ENCODE measurements at regions not wholly inside any gene's neighbourhood (a gene's known extent, or its start where the extent isn't known, plus 50 kb on each side); places are given as distances from the start of the nearest gene placed in this dataset.
"Not testable (repeated sequence)": the region's sequence is repeated elsewhere in the genome, so short reads cannot be mapped to it uniquely, and the experiment has no call there.

- no peaks in the 10 kb centered on the region for H3K27me3 ChIP-seq (ENCODE audit: insufficient read depth, low read length, poor library complexity, severe bottlenecking)
- no peak overlapping the region for H3K27ac ChIP-seq (ENCODE audit: low read depth, low read length)
- ChIA-PET POLR2A (no interaction called here), CTCF (no interaction called here)
- H3K4me3 ChIP-seq (ENCODE audit: low read length) = no peak overlapping the region
- H3K4me1 Mint-ChIP-seq = peaks cover 31 to 39% (median 36%) of the 10 kb centered on the region in 3 donors
- H3K4me1 ChIP-seq (ENCODE audit: insufficient read depth, low read length) = peaks cover 15% of the 10 kb centered on the region
- peaks cover 0 to 3% of the 10 kb centered on the region in 2 donors for H3K27me3 Mint-ChIP-seq
- no peak overlapping the region for H3K4me3 Mint-ChIP-seq
- no peaks in the 10 kb centered on the region for H3K9me3 ChIP-seq (ENCODE audit: low read length)
- H3K36me3 Mint-ChIP-seq = no peaks in the 10 kb centered on the region
- peak overlapping the region in 1 of 8 donors; percentile 6 for H3K27ac Mint-ChIP-seq
- H3K9me3 Mint-ChIP-seq = no peaks in the 10 kb centered on the region
- H3K36me3 ChIP-seq (ENCODE audit: insufficient read depth, low read length) = no peaks in the 10 kb centered on the region
- DNase-seq = no peak
Observed at GRCh38 chr11:72525466-72525865, 91.1 kb upstream of the CLPB start.

- POLR2A ChIA-PET = no interaction called here
Observed at GRCh38 chr11:72524711-72525110, 90.4 kb upstream of the CLPB start.

GRCh38 chr11:72523991-72524390 lies 89.7 kb upstream of the CLPB start:
- ChIA-PET CTCF (no interaction called here), POLR2A (no interaction called here)

More at GRCh38 chr11:72524711-72525110, 90.4 kb upstream of the CLPB start:
- Mint-ChIP-seq H3K27me3 (peaks cover 0 to 2% of the 10 kb centered on the region in 2 donors), H3K27ac (peak overlapping the region in 1 of 8 donors; percentile 6), H3K9me3 (no peaks in the 10 kb centered on the region), H3K4me1 (peaks cover 36 to 46% (median 43%) of the 10 kb centered on the region in 3 donors), H3K4me3 (no peak overlapping the region), H3K36me3 (no peaks in the 10 kb centered on the region)
- Histone ChIP-seq H3K9me3 (ENCODE audit: low read length) (no peaks in the 10 kb centered on the region), H3K27me3 (ENCODE audit: insufficient read depth, low read length, poor library complexity, severe bottlenecking) (no peaks in the 10 kb centered on the region), H3K36me3 (ENCODE audit: insufficient read depth, low read length) (no peaks in the 10 kb centered on the region), H3K4me3 (ENCODE audit: low read length) (no peak overlapping the region), H3K27ac (ENCODE audit: low read depth, low read length) (no peak overlapping the region), H3K4me1 (ENCODE audit: insufficient read depth, low read length) (peaks cover 22% of the 10 kb centered on the region)
- no peak for DNase-seq
- CTCF ChIA-PET = no interaction called here

GRCh38 chr11:72522186-72522585 lies 87.9 kb upstream of the CLPB start:
- H3K4me1 Mint-ChIP-seq = peaks cover 48 to 64% (median 62%) of the 10 kb centered on the region in 3 donors
- no peaks in the 10 kb centered on the region for H3K9me3 ChIP-seq (ENCODE audit: low read length)
- POLR2A ChIA-PET = no interaction called here
- H3K36me3 ChIP-seq (ENCODE audit: insufficient read depth, low read length) = no peaks in the 10 kb centered on the region
- H3K27ac ChIP-seq (ENCODE audit: low read depth, low read length) = no peak overlapping the region
- H3K4me3 Mint-ChIP-seq = no peak overlapping the region
- H3K4me3 ChIP-seq (ENCODE audit: low read length) = no peak overlapping the region
- no peak for DNase-seq
- H3K27me3 ChIP-seq (ENCODE audit: insufficient read depth, low read length, poor library complexity, severe bottlenecking) = no peaks in the 10 kb centered on the region
- H3K27ac Mint-ChIP-seq = peak overlapping the region in 1 of 8 donors; percentile 37
- CTCF ChIA-PET = interaction anchor here (1.3 kb wide), 1 partner anchor 20 kb away, joined by 3 read pairs; no protein-coding TSS in a partner anchor
- H3K9me3 Mint-ChIP-seq = no peaks in the 10 kb centered on the region
- peaks cover 22% of the 10 kb centered on the region for H3K4me1 ChIP-seq (ENCODE audit: insufficient read depth, low read length)
- peaks cover 0 to 2% of the 10 kb centered on the region in 2 donors for H3K27me3 Mint-ChIP-seq
- no peaks in the 10 kb centered on the region for H3K36me3 Mint-ChIP-seq

More at GRCh38 chr11:72523991-72524390, 89.7 kb upstream of the CLPB start:
- Mint-ChIP-seq H3K4me1 (peaks cover 44 to 53% (median 50%) of the 10 kb centered on the region in 3 donors), H3K27ac (no peak overlapping the region), H3K36me3 (no peaks in the 10 kb centered on the region), H3K9me3 (no peaks in the 10 kb centered on the region), H3K27me3 (peaks cover 0 to 2% of the 10 kb centered on the region in 2 donors), H3K4me3 (no peak overlapping the region)
- no peaks in the 10 kb centered on the region for H3K27me3 ChIP-seq (ENCODE audit: insufficient read depth, low read length, poor library complexity, severe bottlenecking)
- H3K4me1 ChIP-seq (ENCODE audit: insufficient read depth, low read length) = peaks cover 22% of the 10 kb centered on the region
- H3K27ac ChIP-seq (ENCODE audit: low read depth, low read length) = no peak overlapping the region
- H3K36me3 ChIP-seq (ENCODE audit: insufficient read depth, low read length) = no peaks in the 10 kb centered on the region
- no peaks in the 10 kb centered on the region for H3K9me3 ChIP-seq (ENCODE audit: low read length)
- H3K4me3 ChIP-seq (ENCODE audit: low read length) = no peak overlapping the region
- no peak for DNase-seq

GRCh38 chr11:72521664-72522063 lies 87.3 kb upstream of the CLPB start:
- Mint-ChIP-seq H3K27ac (peak overlapping the region in 1 of 8 donors; percentile 32), H3K27me3 (peaks cover 0 to 2% of the 10 kb centered on the region in 2 donors), H3K9me3 (no peaks in the 10 kb centered on the region), H3K4me1 (peaks cover 50 to 67% (median 67%) of the 10 kb centered on the region in 3 donors), H3K4me3 (peak overlapping the region in 3 of 7 donors; percentile 23 to 46 (median 30)), H3K36me3 (no peaks in the 10 kb centered on the region)
- Histone ChIP-seq H3K36me3 (ENCODE audit: insufficient read depth, low read length) (no peaks in the 10 kb centered on the region), H3K4me3 (ENCODE audit: low read length) (no peak overlapping the region), H3K27ac (ENCODE audit: low read depth, low read length) (no peak overlapping the region), H3K4me1 (ENCODE audit: insufficient read depth, low read length) (peaks cover 22% of the 10 kb centered on the region), H3K9me3 (ENCODE audit: low read length) (no peaks in the 10 kb centered on the region), H3K27me3 (ENCODE audit: insufficient read depth, low read length, poor library complexity, severe bottlenecking) (no peaks in the 10 kb centered on the region)
- DNase-seq = no peak
- ChIA-PET CTCF (no interaction called here), POLR2A (no interaction called here)

GRCh38 chr11:72520815-72521214 lies 86.5 kb upstream of the CLPB start:
- Mint-ChIP-seq H3K4me1 (peaks cover 49 to 71% (median 67%) of the 10 kb centered on the region in 3 donors), H3K4me3 (peak overlapping the region in 3 of 7 donors; percentile 19 to 91 (median 22))

GRCh38 chr11:72519882-72520281 lies 85.6 kb upstream of the CLPB start:
- Mint-ChIP-seq H3K4me1 (peaks cover 49 to 62% (median 62%) of the 10 kb centered on the region in 3 donors), H3K27ac (peak overlapping the region; percentile 52 to 97 (median 83)), H3K4me3 (peak overlapping the region; percentile 73 to 91 (median 87))
- POLR2A ChIA-PET; H3K27me3 Mint-ChIP-seq; H3K27me3 ChIP-seq (ENCODE audit: insufficient read depth, low read length, poor library complexity, severe bottlenecking); H3K36me3 ChIP-seq (ENCODE audit: insufficient read depth, low read length); H3K9me3 Mint-ChIP-seq; H3K9me3 ChIP-seq (ENCODE audit: low read length); H3K27ac ChIP-seq (ENCODE audit: low read depth, low read length); H3K36me3 Mint-ChIP-seq: not testable (repeated sequence)
- peaks cover 22% of the 10 kb centered on the region for H3K4me1 ChIP-seq (ENCODE audit: insufficient read depth, low read length)
- peak in 2 of 5 donors; percentile 13 to 71 for DNase-seq
- CTCF ChIA-PET = interaction anchor here (0.9 to 1.6 kb wide), 3 partner anchors 10 to 65 kb away, joined by 3 to 8 read pairs (median 6); no protein-coding TSS in a partner anchor
- H3K4me3 ChIP-seq (ENCODE audit: low read length) = peak overlapping the region; percentile 43

More at GRCh38 chr11:72520815-72521214, 86.5 kb upstream of the CLPB start:
- no peak overlapping the region for H3K27ac ChIP-seq (ENCODE audit: low read depth, low read length)
- Mint-ChIP-seq H3K36me3 (no peaks in the 10 kb centered on the region), H3K27ac (peak overlapping the region in 4 of 8 donors; percentile 9 to 79 (median 42)), H3K9me3 (no peaks in the 10 kb centered on the region), H3K27me3 (peaks cover 0 to 2% of the 10 kb centered on the region in 2 donors)
- no peaks in the 10 kb centered on the region for H3K9me3 ChIP-seq (ENCODE audit: low read length)
- ChIA-PET POLR2A (no interaction called here), CTCF (interaction anchor here (0.9 to 1.6 kb wide), 3 partner anchors 9 to 64 kb away, joined by 3 to 8 read pairs (median 6); no protein-coding TSS in a partner anchor)
- DNase-seq = no peak
- H3K27me3 ChIP-seq (ENCODE audit: insufficient read depth, low read length, poor library complexity, severe bottlenecking) = no peaks in the 10 kb centered on the region
- H3K4me3 ChIP-seq (ENCODE audit: low read length) = no peak overlapping the region
- peaks cover 22% of the 10 kb centered on the region for H3K4me1 ChIP-seq (ENCODE audit: insufficient read depth, low read length)
- H3K36me3 ChIP-seq (ENCODE audit: insufficient read depth, low read length) = no peaks in the 10 kb centered on the region

GRCh38 chr11:72519220-72519881 lies 85.0 kb upstream of the CLPB start:
- peak overlapping the region; percentile 43 for H3K4me3 ChIP-seq (ENCODE audit: low read length)
- no peaks in the 10 kb centered on the region for H3K36me3 Mint-ChIP-seq
- CTCF ChIA-PET = interaction anchor here (1.6 kb wide), 1 partner anchor 48 kb away, joined by 8 read pairs; no protein-coding TSS in a partner anchor

More at GRCh38 chr11:72519220-72519881, 85.0 kb upstream of the CLPB start:
- DNase-seq = peak in 3 of 5 donors; percentile 3 to 6 (median 4)
- no peaks in the 10 kb centered on the region for H3K9me3 ChIP-seq (ENCODE audit: low read length)
- H3K4me3 Mint-ChIP-seq = peak overlapping the region; percentile 73 to 91 (median 87)
- H3K27ac Mint-ChIP-seq = peak overlapping the region; percentile 52 to 97 (median 83)
- peaks cover 49 to 62% (median 59%) of the 10 kb centered on the region in 3 donors for H3K4me1 Mint-ChIP-seq
- no peaks in the 10 kb centered on the region for H3K27me3 ChIP-seq (ENCODE audit: insufficient read depth, low read length, poor library complexity, severe bottlenecking)
- H3K27ac ChIP-seq (ENCODE audit: low read depth, low read length) = peak overlapping the region; percentile 10
- H3K4me1 ChIP-seq (ENCODE audit: insufficient read depth, low read length) = peaks cover 22% of the 10 kb centered on the region
- POLR2A ChIA-PET = no interaction called here
- H3K9me3 Mint-ChIP-seq = no peaks in the 10 kb centered on the region
- no peaks in the 10 kb centered on the region for H3K36me3 ChIP-seq (ENCODE audit: insufficient read depth, low read length)
- peaks cover 0 to 2% of the 10 kb centered on the region in 2 donors for H3K27me3 Mint-ChIP-seq

Data from CD8-positive, alpha-beta memory T cell (primary cell).